BJ (cell line): ENCODE measurements at regions not wholly inside any gene's neighbourhood (a gene's known extent, or its start where the extent isn't known, plus 50 kb on each side); places are given as distances from the start of the nearest gene placed in this dataset.
"Not testable (repeated sequence)": the region's sequence is repeated elsewhere in the genome, so short reads cannot be mapped to it uniquely, and the experiment has no call there.

Source experiments
- CTCF ChIA-PET: fragments of 350-600 bp; formaldehyde crosslinking; extraction: SDS; loops from one replicate; lab custom pipeline; 2021; ENCODE audit warnings: antibody characterized with exemption, inconsistent platforms; lab: Yijun Ruan, JAX
- POLR2A ChIA-PET: fragments of 300-600 bp; sonication (Branson Sonifier 250); formaldehyde crosslinking; extraction: SDS; loops from one replicate; lab custom pipeline; 2021; ENCODE audit warnings: antibody characterized with exemption; lab: Charles Lee
- DNase-seq: peaks from one replicate; pipeline ENCODE4 v3.0.0-alpha.2; 2011; ENCODE audit warnings: low read depth
- H3K27me3 ChIP-seq: 2 replicates; pipeline ENCODE4 v1.6.0; 2011; ENCODE audit warnings: low read length; ENCODE audit not compliant: control insufficient read depth, insufficient read depth
- H3K36me3 ChIP-seq: 2 replicates; pipeline ENCODE4 v1.5.1; 2011; ENCODE audit warnings: low read length; ENCODE audit not compliant: control insufficient read depth, insufficient read depth
- H3K4me3 ChIP-seq: 2 replicates; pipeline ENCODE4 v1.5.1; 2011; ENCODE audit warnings: low read depth, mild to moderate bottlenecking, control low read depth, low read length
- CTCF ChIP-seq: IDR thresholded peaks from 2 replicates; pipeline ENCODE4 v1.5.1; 2011; ENCODE audit warnings: low read depth, mild to moderate bottlenecking, control low read depth, inconsistent platforms, low read length, moderate library complexity; ENCODE audit not compliant: insufficient read depth

- CTCF ChIA-PET = no interaction called here
- H3K27me3 ChIP-seq = no peaks in the 10 kb centered on the region
- no peak for DNase-seq
- no peaks in the 10 kb centered on the region for H3K36me3 ChIP-seq
- TF ChIP-seq CTCF = no peak
- H3K4me3 ChIP-seq = no peak overlapping the region
- POLR2A ChIA-PET = no interaction called here
Observed at GRCh38 chr13:56182598-56182997, 958.1 kb upstream of the PRR20A start.

- CTCF ChIA-PET = no interaction called here
- TF ChIP-seq CTCF = no peak
- DNase-seq = no peak
- POLR2A ChIA-PET = no interaction called here
- Histone ChIP-seq H3K36me3 (no peaks in the 10 kb centered on the region), H3K4me3 (no peak overlapping the region), H3K27me3 (no peaks in the 10 kb centered on the region)
Observed at GRCh38 chr13:56187331-56187730, 953.4 kb upstream of the PRR20A start.

DNA sequence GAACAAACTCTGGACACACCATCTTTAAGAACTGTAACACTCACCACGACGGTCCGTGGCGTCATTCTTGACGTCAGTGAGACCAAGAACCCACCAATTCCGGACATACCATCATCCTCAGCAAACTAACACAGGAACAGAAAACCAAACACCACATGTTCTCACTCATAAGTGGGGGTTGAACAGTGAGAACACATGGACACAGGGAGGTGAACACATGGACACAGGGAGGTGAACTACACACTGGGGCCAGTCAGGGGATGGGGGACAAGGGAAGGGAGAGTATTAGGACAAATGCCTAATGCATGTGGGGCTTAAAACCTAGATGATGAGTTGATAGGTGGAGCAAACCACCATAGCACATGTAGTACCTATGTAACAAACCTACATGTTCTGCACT lies 952.1 kb upstream of the PRR20A start:
- DNase-seq, CTCF ChIA-PET, H3K27me3 ChIP-seq, POLR2A ChIA-PET, H3K4me3 ChIP-seq, H3K36me3 ChIP-seq: not testable (repeated sequence)

GRCh38 chr13:56189439-56189838 lies 951.3 kb upstream of the PRR20A start:
- no peak for DNase-seq
- H3K36me3 ChIP-seq = no peaks in the 10 kb centered on the region
- no peak overlapping the region for H3K4me3 ChIP-seq
- ChIA-PET CTCF (no interaction called here), POLR2A (no interaction called here)
- no peak for TF ChIP-seq CTCF
- H3K27me3 ChIP-seq = no peaks in the 10 kb centered on the region

GRCh38 chr13:56189978-56190377 lies 950.7 kb upstream of the PRR20A start:
- ChIA-PET CTCF (no interaction called here), POLR2A (no interaction called here)
- Histone ChIP-seq H3K4me3 (no peak overlapping the region), H3K27me3 (no peaks in the 10 kb centered on the region), H3K36me3 (no peaks in the 10 kb centered on the region)
- TF ChIP-seq CTCF = no peak
- no peak for DNase-seq

- no peaks in the 10 kb centered on the region for H3K36me3 ChIP-seq
- CTCF ChIA-PET = interaction anchor here (0.6 kb wide), 1 partner anchor 29 kb away, joined by 3 read pairs; no protein-coding TSS in a partner anchor
- POLR2A ChIA-PET = no interaction called here
- TF ChIP-seq CTCF = no peak
- no peak overlapping the region for H3K4me3 ChIP-seq
- no peaks in the 10 kb centered on the region for H3K27me3 ChIP-seq
- DNase-seq = no peak
Observed at GRCh38 chr13:56198350-56198749, 942.4 kb upstream of the PRR20A start.
